ENCODE measurements at regions not wholly inside any gene's neighbourhood (a gene's known extent, or its start where the extent isn't known, plus 50 kb on each side); places are given as distances from the start of the nearest gene placed in this dataset.

DNA sequence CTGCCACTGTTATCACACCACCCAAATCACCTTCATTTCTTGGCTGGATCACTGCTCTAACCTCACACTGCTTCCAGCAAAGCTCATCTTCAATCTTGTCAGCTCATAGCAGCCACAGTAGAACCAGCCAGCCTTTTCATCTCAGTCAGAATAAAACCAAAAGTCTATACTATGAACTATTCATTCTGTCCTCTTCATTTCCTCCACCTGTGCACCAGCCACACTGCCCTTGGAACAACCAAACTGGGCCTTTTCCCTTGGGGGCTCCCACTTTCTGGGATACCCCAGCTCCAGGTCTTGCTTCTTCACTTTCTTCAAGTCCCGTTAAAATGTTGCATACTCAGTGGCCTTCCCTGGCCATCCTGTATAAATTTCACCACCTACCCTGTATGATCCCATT is 234.4 kb upstream of the DAAM1 start (continued):
- TF ChIP-seq, protein P1, sequence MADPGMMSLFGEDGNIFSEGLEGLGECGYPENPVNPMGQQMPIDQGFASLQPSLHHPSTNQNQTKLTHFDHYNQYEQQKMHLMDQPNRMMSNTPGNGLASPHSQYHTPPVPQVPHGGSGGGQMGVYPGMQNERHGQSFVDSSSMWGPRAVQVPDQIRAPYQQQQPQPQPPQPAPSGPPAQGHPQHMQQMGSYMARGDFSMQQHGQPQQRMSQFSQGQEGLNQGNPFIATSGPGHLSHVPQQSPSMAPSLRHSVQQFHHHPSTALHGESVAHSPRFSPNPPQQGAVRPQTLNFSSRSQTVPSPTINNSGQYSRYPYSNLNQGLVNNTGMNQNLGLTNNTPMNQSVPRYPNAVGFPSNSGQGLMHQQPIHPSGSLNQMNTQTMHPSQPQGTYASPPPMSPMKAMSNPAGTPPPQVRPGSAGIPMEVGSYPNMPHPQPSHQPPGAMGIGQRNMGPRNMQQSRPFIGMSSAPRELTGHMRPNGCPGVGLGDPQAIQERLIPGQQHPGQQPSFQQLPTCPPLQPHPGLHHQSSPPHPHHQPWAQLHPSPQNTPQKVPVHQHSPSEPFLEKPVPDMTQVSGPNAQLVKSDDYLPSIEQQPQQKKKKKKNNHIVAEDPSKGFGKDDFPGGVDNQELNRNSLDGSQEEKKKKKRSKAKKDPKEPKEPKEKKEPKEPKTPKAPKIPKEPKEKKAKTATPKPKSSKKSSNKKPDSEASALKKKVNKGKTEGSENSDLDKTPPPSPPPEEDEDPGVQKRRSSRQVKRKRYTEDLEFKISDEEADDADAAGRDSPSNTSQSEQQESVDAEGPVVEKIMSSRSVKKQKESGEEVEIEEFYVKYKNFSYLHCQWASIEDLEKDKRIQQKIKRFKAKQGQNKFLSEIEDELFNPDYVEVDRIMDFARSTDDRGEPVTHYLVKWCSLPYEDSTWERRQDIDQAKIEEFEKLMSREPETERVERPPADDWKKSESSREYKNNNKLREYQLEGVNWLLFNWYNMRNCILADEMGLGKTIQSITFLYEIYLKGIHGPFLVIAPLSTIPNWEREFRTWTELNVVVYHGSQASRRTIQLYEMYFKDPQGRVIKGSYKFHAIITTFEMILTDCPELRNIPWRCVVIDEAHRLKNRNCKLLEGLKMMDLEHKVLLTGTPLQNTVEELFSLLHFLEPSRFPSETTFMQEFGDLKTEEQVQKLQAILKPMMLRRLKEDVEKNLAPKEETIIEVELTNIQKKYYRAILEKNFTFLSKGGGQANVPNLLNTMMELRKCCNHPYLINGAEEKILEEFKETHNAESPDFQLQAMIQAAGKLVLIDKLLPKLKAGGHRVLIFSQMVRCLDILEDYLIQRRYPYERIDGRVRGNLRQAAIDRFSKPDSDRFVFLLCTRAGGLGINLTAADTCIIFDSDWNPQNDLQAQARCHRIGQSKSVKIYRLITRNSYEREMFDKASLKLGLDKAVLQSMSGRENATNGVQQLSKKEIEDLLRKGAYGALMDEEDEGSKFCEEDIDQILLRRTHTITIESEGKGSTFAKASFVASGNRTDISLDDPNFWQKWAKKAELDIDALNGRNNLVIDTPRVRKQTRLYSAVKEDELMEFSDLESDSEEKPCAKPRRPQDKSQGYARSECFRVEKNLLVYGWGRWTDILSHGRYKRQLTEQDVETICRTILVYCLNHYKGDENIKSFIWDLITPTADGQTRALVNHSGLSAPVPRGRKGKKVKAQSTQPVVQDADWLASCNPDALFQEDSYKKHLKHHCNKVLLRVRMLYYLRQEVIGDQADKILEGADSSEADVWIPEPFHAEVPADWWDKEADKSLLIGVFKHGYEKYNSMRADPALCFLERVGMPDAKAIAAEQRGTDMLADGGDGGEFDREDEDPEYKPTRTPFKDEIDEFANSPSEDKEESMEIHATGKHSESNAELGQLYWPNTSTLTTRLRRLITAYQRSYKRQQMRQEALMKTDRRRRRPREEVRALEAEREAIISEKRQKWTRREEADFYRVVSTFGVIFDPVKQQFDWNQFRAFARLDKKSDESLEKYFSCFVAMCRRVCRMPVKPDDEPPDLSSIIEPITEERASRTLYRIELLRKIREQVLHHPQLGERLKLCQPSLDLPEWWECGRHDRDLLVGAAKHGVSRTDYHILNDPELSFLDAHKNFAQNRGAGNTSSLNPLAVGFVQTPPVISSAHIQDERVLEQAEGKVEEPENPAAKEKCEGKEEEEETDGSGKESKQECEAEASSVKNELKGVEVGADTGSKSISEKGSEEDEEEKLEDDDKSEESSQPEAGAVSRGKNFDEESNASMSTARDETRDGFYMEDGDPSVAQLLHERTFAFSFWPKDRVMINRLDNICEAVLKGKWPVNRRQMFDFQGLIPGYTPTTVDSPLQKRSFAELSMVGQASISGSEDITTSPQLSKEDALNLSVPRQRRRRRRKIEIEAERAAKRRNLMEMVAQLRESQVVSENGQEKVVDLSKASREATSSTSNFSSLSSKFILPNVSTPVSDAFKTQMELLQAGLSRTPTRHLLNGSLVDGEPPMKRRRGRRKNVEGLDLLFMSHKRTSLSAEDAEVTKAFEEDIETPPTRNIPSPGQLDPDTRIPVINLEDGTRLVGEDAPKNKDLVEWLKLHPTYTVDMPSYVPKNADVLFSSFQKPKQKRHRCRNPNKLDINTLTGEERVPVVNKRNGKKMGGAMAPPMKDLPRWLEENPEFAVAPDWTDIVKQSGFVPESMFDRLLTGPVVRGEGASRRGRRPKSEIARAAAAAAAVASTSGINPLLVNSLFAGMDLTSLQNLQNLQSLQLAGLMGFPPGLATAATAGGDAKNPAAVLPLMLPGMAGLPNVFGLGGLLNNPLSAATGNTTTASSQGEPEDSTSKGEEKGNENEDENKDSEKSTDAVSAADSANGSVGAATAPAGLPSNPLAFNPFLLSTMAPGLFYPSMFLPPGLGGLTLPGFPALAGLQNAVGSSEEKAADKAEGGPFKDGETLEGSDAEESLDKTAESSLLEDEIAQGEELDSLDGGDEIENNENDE (IDR thresholded peaks at IDR 0.05; ENCODE audit: insufficient replicate concordance, low read length) = no peak
- TF ChIP-seq SUZ12 (IDR thresholded peaks at IDR 0.05; ENCODE audit: low read length) (no peak), BACH1 (IDR thresholded peaks at IDR 0.05; ENCODE audit: low read length) (no peak), ZNF274 (IDR thresholded peaks at IDR 0.05; ENCODE audit: borderline replicate concordance, extremely low read depth, low read length) (no peak)
